ENCODE measurements at regions not wholly inside any gene's neighbourhood (a gene's known extent, or its start where the extent isn't known, plus 50 kb on each side); places are given as distances from the start of the nearest gene placed in this dataset.

- Histone ChIP-seq H3K27me3 (ENCODE audit: control insufficient read depth in 2 of 2, insufficient read depth in 2 of 2, low read length in 2 of 2) (no peaks in the 10 kb centered on the region), H2AFZ (ENCODE audit: insufficient read depth, low read depth, low read length, poor library complexity, severe bottlenecking) (no peak overlapping the region), H3K9me3 (replicated peaks in 1 of 2; ENCODE audit: control insufficient read depth in 1 of 2, insufficient read depth in 1 of 2, low read length in 2 of 2) (peaks cover 0 to 4% of the 10 kb centered on the region in 2 donors), H4K20me1 (ENCODE audit: insufficient read depth, low read length) (no peaks in the 10 kb centered on the region), H3K79me2 (ENCODE audit: insufficient read depth, low read length) (no peaks in the 10 kb centered on the region), H3K4me3 (replicated peaks in 1 of 3; ENCODE audit: low read depth in 2 of 3, low read length in 3 of 3) (no peak overlapping the region), H3K27ac (ENCODE audit: low read depth in 1 of 2, low read length in 2 of 2) (no peak overlapping the region), H3K4me2 (replicated peaks; ENCODE audit: extremely low read depth, low read length, poor library complexity, severe bottlenecking) (no peak overlapping the region), H3K4me1 (ENCODE audit: control insufficient read depth in 1 of 2, insufficient read depth in 2 of 2, low read length in 2 of 2) (no peaks in the 10 kb centered on the region), H3K36me3 (replicated peaks in 1 of 2; ENCODE audit: control insufficient read depth in 1 of 2, insufficient read depth in 2 of 2, low read length in 2 of 2) (no peaks in the 10 kb centered on the region), H3K9ac (ENCODE audit: insufficient read depth, low read length, poor library complexity, severe bottlenecking) (no peak overlapping the region)
- 90% methylated on average over 4 of the region's 5 CpGs for WGBS (ENCODE audit: insufficient coverage)
- no peaks in the 10 kb centered on the region for H3K36me3 Mint-ChIP-seq
- no peak for TF ChIP-seq CTCF (IDR thresholded peaks at IDR 0.05)
- peaks cover 2 to 6% (median 5%) of the 10 kb centered on the region in 3 donors for H3K27me3 Mint-ChIP-seq (ENCODE audit: low read depth in 3 of 3)
- DNase-seq = no peak
- no peak overlapping the region for H3K27ac Mint-ChIP-seq
- intact Hi-C loops (cut with micrococcal nuclease) = no loop called here
- H3K4me3 Mint-ChIP-seq = no peak overlapping the region
- no peaks in the 10 kb centered on the region for H3K4me1 Mint-ChIP-seq
- H3K9me3 Mint-ChIP-seq = peaks cover 0 to 3% (median 0%) of the 10 kb centered on the region in 7 donors
Measured at GRCh38 chr7:24178811-24179570, 105.0 kb upstream of the NPY start.

GRCh38 chr7:24191362-24191761 lies 92.6 kb upstream of the NPY start:
- no peak for TF ChIP-seq CTCF (IDR thresholded peaks at IDR 0.05)
- H3K9me3 Mint-ChIP-seq = peaks cover 2 to 11% (median 6%) of the 10 kb centered on the region in 7 donors
- Histone ChIP-seq H3K36me3 (replicated peaks in 1 of 2; ENCODE audit: control insufficient read depth in 1 of 2, insufficient read depth in 2 of 2, low read length in 2 of 2) (no peaks in the 10 kb centered on the region), H3K4me2 (replicated peaks; ENCODE audit: extremely low read depth, low read length, poor library complexity, severe bottlenecking) (no peak overlapping the region), H3K4me1 (ENCODE audit: control insufficient read depth in 1 of 2, insufficient read depth in 2 of 2, low read length in 2 of 2) (no peaks in the 10 kb centered on the region), H3K79me2 (ENCODE audit: insufficient read depth, low read length) (no peaks in the 10 kb centered on the region), H3K27me3 (ENCODE audit: control insufficient read depth in 2 of 2, insufficient read depth in 2 of 2, low read length in 2 of 2) (no peaks in the 10 kb centered on the region), H4K20me1 (ENCODE audit: insufficient read depth, low read length) (no peaks in the 10 kb centered on the region), H3K4me3 (replicated peaks in 1 of 3; ENCODE audit: low read depth in 2 of 3, low read length in 3 of 3) (no peak overlapping the region), H3K9ac (ENCODE audit: insufficient read depth, low read length, poor library complexity, severe bottlenecking) (no peak overlapping the region), H3K27ac (ENCODE audit: low read depth in 1 of 2, low read length in 2 of 2) (no peak overlapping the region), H3K9me3 (replicated peaks in 1 of 2; ENCODE audit: control insufficient read depth in 1 of 2, insufficient read depth in 1 of 2, low read length in 2 of 2) (no peaks in the 10 kb centered on the region), H2AFZ (ENCODE audit: insufficient read depth, low read depth, low read length, poor library complexity, severe bottlenecking) (no peak overlapping the region)
- H3K27me3 Mint-ChIP-seq (ENCODE audit: low read depth in 3 of 3) = peaks cover 0 to 3% (median 2%) of the 10 kb centered on the region in 3 donors
- H3K27ac Mint-ChIP-seq = no peak overlapping the region
- intact Hi-C loops (cut with micrococcal nuclease) = no loop called here
- no peak for DNase-seq
- 60% methylated on average over 1 of the region's 3 CpGs for WGBS (ENCODE audit: insufficient coverage)
- H3K4me3 Mint-ChIP-seq = no peak overlapping the region
- H3K36me3 Mint-ChIP-seq = no peaks in the 10 kb centered on the region
- H3K4me1 Mint-ChIP-seq = no peaks in the 10 kb centered on the region
